ENCODE measurements at regions not wholly inside any gene's neighbourhood (a gene's known extent, or its start where the extent isn't known, plus 50 kb on each side); places are given as distances from the start of the nearest gene placed in this dataset.

DNA sequence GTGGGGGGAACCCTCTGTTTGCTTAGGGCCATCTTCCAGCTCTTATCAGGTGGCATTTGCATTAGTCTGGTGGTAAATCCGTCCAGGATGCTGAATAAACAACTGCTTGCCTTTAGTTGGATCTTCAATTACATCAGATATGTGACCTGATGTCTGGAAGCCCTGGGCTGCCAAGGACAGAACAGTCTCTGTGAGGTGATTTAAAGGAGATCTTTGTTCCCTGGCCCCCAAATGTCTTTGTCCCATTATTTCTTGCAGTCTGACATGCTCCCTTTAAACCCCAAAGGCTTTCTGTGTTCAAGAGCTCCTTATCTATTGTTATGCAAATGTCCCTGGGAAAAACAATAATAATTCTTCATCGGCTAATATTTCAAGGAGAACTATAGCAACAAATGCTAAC, 84.6 kb upstream of the SPTLC3 start:
- TF ChIP-seq, protein P1, sequence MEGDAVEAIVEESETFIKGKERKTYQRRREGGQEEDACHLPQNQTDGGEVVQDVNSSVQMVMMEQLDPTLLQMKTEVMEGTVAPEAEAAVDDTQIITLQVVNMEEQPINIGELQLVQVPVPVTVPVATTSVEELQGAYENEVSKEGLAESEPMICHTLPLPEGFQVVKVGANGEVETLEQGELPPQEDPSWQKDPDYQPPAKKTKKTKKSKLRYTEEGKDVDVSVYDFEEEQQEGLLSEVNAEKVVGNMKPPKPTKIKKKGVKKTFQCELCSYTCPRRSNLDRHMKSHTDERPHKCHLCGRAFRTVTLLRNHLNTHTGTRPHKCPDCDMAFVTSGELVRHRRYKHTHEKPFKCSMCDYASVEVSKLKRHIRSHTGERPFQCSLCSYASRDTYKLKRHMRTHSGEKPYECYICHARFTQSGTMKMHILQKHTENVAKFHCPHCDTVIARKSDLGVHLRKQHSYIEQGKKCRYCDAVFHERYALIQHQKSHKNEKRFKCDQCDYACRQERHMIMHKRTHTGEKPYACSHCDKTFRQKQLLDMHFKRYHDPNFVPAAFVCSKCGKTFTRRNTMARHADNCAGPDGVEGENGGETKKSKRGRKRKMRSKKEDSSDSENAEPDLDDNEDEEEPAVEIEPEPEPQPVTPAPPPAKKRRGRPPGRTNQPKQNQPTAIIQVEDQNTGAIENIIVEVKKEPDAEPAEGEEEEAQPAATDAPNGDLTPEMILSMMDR (IDR thresholded peaks at IDR 0.05), result no peak
- TF ChIP-seq EZH2 (IDR thresholded peaks at IDR 0.05), result no peak
